SK-N-MC (cell line): ENCODE measurements at regions not wholly inside any gene's neighbourhood (a gene's known extent, or its start where the extent isn't known, plus 50 kb on each side); places are given as distances from the start of the nearest gene placed in this dataset.

Experiments used
- EZH2 ChIP-seq: fragments of 200-600 bp; sonication (generic); IDR thresholded peaks from one replicate; pipeline ENCODE4 v1.6.1; 2017; ENCODE audit warnings: antibody characterized with exemption
- POLR2AphosphoS5 ChIP-seq: IDR thresholded peaks from 2 replicates; pipeline ENCODE4 v1.6.1; 2012; ENCODE audit warnings: mild to moderate bottlenecking, low read depth, low read length, borderline replicate concordance

DNA sequence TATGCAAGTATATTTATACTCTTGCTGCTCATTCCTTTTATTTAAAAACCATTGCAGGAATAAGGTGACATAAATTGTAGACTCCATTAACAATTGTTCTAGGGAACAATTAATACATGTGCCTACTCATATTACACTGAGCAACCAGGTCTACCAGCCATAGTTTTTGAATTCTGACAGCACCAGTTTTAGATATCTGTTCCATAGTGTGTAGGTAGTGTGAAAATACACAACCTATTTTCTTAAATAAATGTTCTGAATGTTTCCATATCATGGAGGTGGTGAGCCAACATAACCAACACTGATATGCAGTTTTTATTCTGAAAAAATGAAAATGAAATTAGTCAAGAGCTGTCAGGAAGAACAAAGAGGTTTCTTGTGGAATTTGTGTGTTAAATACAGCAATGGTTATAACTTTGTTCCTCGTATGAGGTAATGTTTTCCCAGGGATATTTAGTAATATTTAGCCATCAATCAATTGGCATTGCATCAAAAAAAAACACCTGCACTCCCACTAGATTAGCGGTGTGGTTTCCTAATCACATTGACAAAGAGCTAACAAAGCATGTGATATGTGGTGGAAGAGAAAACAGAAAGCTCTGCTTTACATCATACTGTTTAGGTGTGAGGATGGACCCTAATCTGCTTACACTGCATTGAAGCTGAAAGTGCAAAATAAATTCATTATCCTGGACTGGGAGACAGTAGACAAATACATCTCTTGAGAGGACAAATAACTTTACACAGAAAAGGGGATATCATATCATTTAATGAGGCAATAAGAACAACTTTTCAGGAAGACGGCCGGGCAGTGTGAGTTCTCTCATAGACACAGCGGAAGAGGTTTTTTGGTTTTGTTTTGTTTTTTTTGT is 369.5 kb upstream of the THBS1 start:
- no peak for TF ChIP-seq EZH2
- no peak for TF ChIP-seq POLR2AphosphoS5
